Choroid plexus epithelial cell (primary cell): ENCODE measurements at regions not wholly inside any gene's neighbourhood (a gene's known extent, or its start where the extent isn't known, plus 50 kb on each side); places are given as distances from the start of the nearest gene placed in this dataset.

Experiments
- DNase-seq: peaks from one replicate; pipeline ENCODE4 v3.0.0-alpha.2; 2010; ENCODE audit warnings: low read depth
- H3K4me3 ChIP-seq: 2 replicates; pipeline ENCODE4 v1.5.1; 2011; ENCODE audit warnings: low read depth, mild to moderate bottlenecking, control low read depth, low read length, moderate library complexity
- CTCF ChIP-seq: conservative IDR thresholded peaks from 2 replicates; pipeline ENCODE4 v1.5.1; 2011; ENCODE audit warnings: low read depth, mild to moderate bottlenecking, control low read depth, inconsistent platforms, low read length, moderate library complexity

GRCh38 chr5:57094753-57095683 is 78.8 kb upstream of the GPBP1 start:
- TF ChIP-seq CTCF: peak; percentile 47
- DNase-seq: peak; percentile 8

GRCh38 chr5:57097526-57097925 is 76.3 kb upstream of the GPBP1 start:
- H3K4me3 ChIP-seq: no peak overlapping the region
- no peak for TF ChIP-seq CTCF
- DNase-seq: no peak

More at GRCh38 chr5:57094753-57095683, 78.8 kb upstream of the GPBP1 start:
- no peak overlapping the region for H3K4me3 ChIP-seq

DNA sequence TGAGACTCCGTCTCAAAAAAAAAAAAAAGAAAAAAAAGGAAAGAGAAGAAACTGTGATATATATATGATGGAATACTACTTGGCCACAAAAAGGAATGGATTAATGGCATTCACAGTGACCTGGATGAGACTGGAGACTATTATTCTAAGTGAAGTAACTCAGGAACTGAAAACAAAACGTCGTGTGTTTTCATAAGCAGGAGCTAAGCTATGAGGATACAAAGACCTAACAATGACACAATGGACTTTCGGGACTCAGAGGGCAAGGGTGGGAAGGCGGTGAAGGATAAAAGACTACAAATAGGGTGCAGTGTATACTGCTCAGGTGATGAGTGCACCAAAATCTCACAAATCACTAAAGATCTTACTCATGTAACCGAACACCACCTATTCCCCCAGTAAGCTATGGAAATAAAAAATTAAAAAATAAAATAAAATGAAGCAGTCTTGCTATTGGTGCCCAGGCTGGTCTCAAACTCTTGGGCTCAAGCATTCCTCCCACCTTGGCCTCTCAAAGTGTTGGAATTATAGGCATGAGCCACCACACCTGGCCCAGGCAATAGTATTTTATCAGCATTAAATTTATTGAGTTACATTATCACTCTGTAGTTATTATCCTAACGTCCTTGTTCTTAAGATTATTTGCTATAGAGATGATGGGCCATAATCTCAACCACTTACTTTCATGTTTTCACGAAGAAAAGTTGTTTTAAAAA is 71.5 kb upstream of the GPBP1 start:
- TF ChIP-seq CTCF: no peak
- no peak overlapping the region for H3K4me3 ChIP-seq
- no peak for DNase-seq

GRCh38 chr5:57102905-57103255 is 71.0 kb upstream of the GPBP1 start:
- TF ChIP-seq CTCF: no peak
- no peak overlapping the region for H3K4me3 ChIP-seq
- no peak for DNase-seq

DNA sequence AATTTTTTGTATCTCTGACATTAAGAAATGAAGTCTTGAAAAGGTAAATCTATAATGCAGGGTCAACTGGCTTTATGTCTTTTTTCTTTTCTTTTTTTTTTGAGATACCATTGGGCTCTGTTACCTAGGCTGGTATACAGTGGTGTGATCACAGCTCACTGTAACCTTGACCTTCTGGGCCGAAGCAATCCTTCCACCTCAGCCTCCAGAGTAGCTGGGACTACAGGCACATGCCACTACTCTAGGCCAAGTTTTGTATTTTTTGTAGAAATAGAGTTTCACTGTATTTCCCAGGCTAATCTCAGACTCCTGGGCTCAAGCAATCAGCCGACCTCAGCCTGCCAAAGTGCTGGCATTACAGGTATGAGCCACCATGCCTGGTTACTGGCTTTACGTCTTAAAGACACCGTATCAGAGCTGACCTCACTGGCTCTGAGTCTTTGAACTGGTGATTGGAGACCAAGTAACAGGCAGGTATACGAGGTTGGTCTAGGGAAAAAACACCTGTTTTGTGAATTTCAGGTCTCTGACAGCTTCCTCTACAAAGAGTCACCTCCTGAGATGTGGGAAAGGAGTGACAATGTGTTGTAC is 70.4 kb upstream of the GPBP1 start:
- no peak for TF ChIP-seq CTCF
- H3K4me3 ChIP-seq: no peak overlapping the region
- DNase-seq: no peak

DNA sequence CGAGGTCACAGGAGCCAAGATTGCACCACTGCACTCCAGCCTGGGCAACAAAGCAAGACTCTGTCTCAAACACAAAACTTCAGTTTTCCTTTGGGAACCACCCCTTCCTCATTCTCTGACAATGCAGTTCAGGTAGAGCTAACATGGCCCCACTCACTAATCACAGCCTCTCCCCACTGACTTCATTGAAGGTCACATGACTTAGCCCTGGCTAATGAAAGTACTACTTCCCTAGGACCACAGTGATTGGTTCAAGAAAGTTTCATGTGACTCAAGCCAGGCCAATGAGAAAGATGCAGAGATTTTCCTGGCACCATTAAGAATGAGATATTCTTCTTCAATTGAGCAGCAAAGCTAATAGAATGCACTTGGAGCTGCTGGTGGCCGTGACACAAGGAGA is 67.2 kb upstream of the GPBP1 start:
- no peak overlapping the region for H3K4me3 ChIP-seq
- no peak for DNase-seq
- no peak for TF ChIP-seq CTCF
